SK-N-SH (cell line): ENCODE measurements at regions not wholly inside any gene's neighbourhood (a gene's known extent, or its start where the extent isn't known, plus 50 kb on each side); places are given as distances from the start of the nearest gene placed in this dataset.

Experiments used
- CTCF ChIA-PET: fragments of 300-600, 350-600 bp; formaldehyde crosslinking; extraction: SDS; loops from one replicate; lab custom pipeline; 2021; lab: Yijun Ruan, JAX
- POLR2A ChIA-PET: fragments of 350-600 bp; sonication (Branson Sonifier 250); formaldehyde crosslinking; extraction: SDS; loops from one replicate; lab custom pipeline; 2020; ENCODE audit warnings: antibody characterized with exemption, inconsistent platforms; lab: Yijun Ruan, JAX
- DNase-seq: peaks from one replicate; pipeline ENCODE4 v3.0.0; 2012
- H2AFZ ChIP-seq: fragments of 200-600 bp; sonication (generic); 2 replicates; pipeline ENCODE4 v1.8.1; 2016; ENCODE audit warnings: antibody characterized with exemption, mild to moderate bottlenecking, low read depth
- H3F3A ChIP-seq: fragments of 200-600 bp; sonication (generic); replicated peaks from 2 replicates; pipeline ENCODE3; 2016; ENCODE audit warnings: antibody characterized with exemption, mild to moderate bottlenecking; ENCODE audit not compliant: insufficient read depth
- H3K27ac ChIP-seq, 2 experiments: fragments of 200-500 bp in 1 of 2; fragments of 200-600 bp in 1 of 2; sonication (Bioruptor generic) in 1 of 2; sonication (generic), shearing (Covaris generic) in 1 of 2; 2 replicates each; pipeline versions ENCODE4 v1.5.1 to v1.6.1; 2014 to 2016; ENCODE audit warnings: low read depth in 2 of 2, inconsistent platforms in 1 of 2, low read length in 1 of 2, mild to moderate bottlenecking in 1 of 2, mixed read lengths in 1 of 2
- H3K27me3 ChIP-seq: fragments of 200-600 bp; sonication (generic), shearing (Covaris generic); 2 replicates; pipeline ENCODE4 v1.6.1; 2016; ENCODE audit warnings: mixed run types; ENCODE audit not compliant: insufficient read depth
- H3K36me3 ChIP-seq, 2 experiments: fragments of 200-500 bp in 1 of 2; fragments of 200-600 bp in 1 of 2; sonication (Bioruptor generic) in 1 of 2; sonication (generic) in 1 of 2; replicated peaks in 1 of 2; 2 replicates each; pipeline versions ENCODE3 to v1.5.1; 2014 to 2016; ENCODE audit warnings: low read length in 1 of 2, mild to moderate bottlenecking in 1 of 2; ENCODE audit not compliant: insufficient read depth in 2 of 2, control insufficient read depth in 1 of 2
- H3K4me1 ChIP-seq, 2 experiments: fragments of 200-500 bp in 1 of 2; fragments of 200-600 bp in 1 of 2; sonication (Bioruptor generic) in 1 of 2; sonication (generic), shearing (Covaris generic) in 1 of 2; 2 replicates each; pipeline versions ENCODE4 v1.5.1 to v1.6.1; 2014 to 2016; ENCODE audit warnings: low read depth in 1 of 2, low read length in 1 of 2, mixed run types in 1 of 2; ENCODE audit not compliant: insufficient read depth in 2 of 2, control insufficient read depth in 1 of 2
- H3K4me2 ChIP-seq: fragments of 200-600 bp; sonication (generic), shearing (Covaris generic); 2 replicates; pipeline ENCODE4 v1.6.1; 2017; ENCODE audit warnings: mixed run types
- H3K4me3 ChIP-seq, 2 experiments: fragments of 200-500 bp in 1 of 2; fragments of 200-600 bp in 1 of 2; sonication (Bioruptor generic) in 1 of 2; sonication (generic), shearing (Covaris generic) in 1 of 2; 2 replicates each; pipeline versions ENCODE4 v1.5.1 to v1.8.1; 2014 to 2016; ENCODE audit warnings: low read depth in 2 of 2, inconsistent platforms in 1 of 2, low read length in 1 of 2, mild to moderate bottlenecking in 1 of 2, mixed read lengths in 1 of 2, moderate library complexity in 1 of 2
- H3K79me2 ChIP-seq: fragments of 200-600 bp; sonication (generic); 2 replicates; pipeline ENCODE4 v1.8.1; 2017; ENCODE audit warnings: mild to moderate bottlenecking; ENCODE audit not compliant: insufficient read depth
- H3K9ac ChIP-seq: fragments of 200-600 bp; sonication (generic); 2 replicates; pipeline ENCODE4 v1.6.1; 2017; ENCODE audit warnings: mixed run types
- H3K9me2 ChIP-seq: fragments of 200-600 bp; sonication (generic); 2 replicates; pipeline ENCODE4 v1.6.1; 2017; ENCODE audit warnings: mixed run types
- H3K9me3 ChIP-seq: fragments of 200-600 bp; sonication (generic); 2 replicates; pipeline ENCODE4 v1.6.1; 2017; ENCODE audit warnings: mixed run types, mild to moderate bottlenecking, moderate library complexity
- H4K20me1 ChIP-seq: fragments of 200-600 bp; sonication (generic); 2 replicates; pipeline ENCODE4 v1.6.1; 2017; ENCODE audit warnings: mild to moderate bottlenecking, mixed run types; ENCODE audit not compliant: insufficient read depth
- CHD2 ChIP-seq: fragments of 150-350 bp; IDR thresholded peaks from 2 replicates; pipeline ENCODE4 v1.6.1; 2018; ENCODE audit warnings: low read length; ENCODE audit not compliant: partially characterized antibody
- CTCF ChIP-seq: fragments of 200-600 bp; sonication (generic); IDR thresholded peaks from 2 replicates; pipeline ENCODE4 v1.6.1; 2017; ENCODE audit warnings: antibody characterized with exemption, mild to moderate bottlenecking, moderate library complexity
- ELF1 ChIP-seq: IDR thresholded peaks from 2 replicates; pipeline ENCODE4 v1.4.0; 2012
- FOSL2 ChIP-seq: IDR thresholded peaks from 2 replicates; pipeline ENCODE4 v1.4.0; 2012; ENCODE audit warnings: low read depth, mild to moderate bottlenecking, moderate library complexity, borderline replicate concordance
- FOXJ3 ChIP-seq: sonication (generic); formaldehyde crosslinking; IDR thresholded peaks from 2 replicates; pipeline ENCODE4 v1.5.1; 2020; ENCODE audit warnings: mild to moderate bottlenecking, missing genetic modification reagents
- GABPA ChIP-seq: IDR thresholded peaks from 2 replicates; pipeline ENCODE4 v1.4.0; 2012; ENCODE audit warnings: low read depth, mild to moderate bottlenecking
- GATA2 ChIP-seq: sonication (generic); formaldehyde crosslinking; IDR thresholded peaks from 2 replicates; pipeline ENCODE4 v1.5.0; 2020; ENCODE audit warnings: mild to moderate bottlenecking, missing genetic modification reagents
- IRF3 ChIP-seq: fragments of 150-350 bp; IDR thresholded peaks from 2 replicates; pipeline ENCODE4 v1.6.1; 2016; ENCODE audit warnings: mild to moderate bottlenecking, low read depth, low read length
- NFIC ChIP-seq: IDR thresholded peaks from 2 replicates; pipeline ENCODE4 v1.4.0; 2012; ENCODE audit warnings: borderline replicate concordance
- NRF1 ChIP-seq: IDR thresholded peaks from 2 replicates; pipeline ENCODE4 v1.6.1; 2012; ENCODE audit warnings: low read depth, mild to moderate bottlenecking, low read length
- POLR2AphosphoS5 ChIP-seq: IDR thresholded peaks from 2 replicates; pipeline ENCODE4 v1.6.1; 2012; ENCODE audit warnings: low read depth, low read length
- TCF12 ChIP-seq: IDR thresholded peaks from 2 replicates; pipeline ENCODE4 v1.4.0; 2012
- USF1 ChIP-seq: IDR thresholded peaks from 2 replicates; pipeline ENCODE4 v1.4.0; 2012; ENCODE audit warnings: low read depth, borderline replicate concordance
- YY1 ChIP-seq: IDR thresholded peaks from 2 replicates; pipeline ENCODE4 v1.4.0; 2012; ENCODE audit warnings: low read depth, mild to moderate bottlenecking
- ZBTB33 ChIP-seq: IDR thresholded peaks from 2 replicates; pipeline ENCODE4 v1.4.0; 2012; ENCODE audit warnings: low read depth, borderline replicate concordance
- WGBS: methylation state at CpG from one replicate; pipeline ENCODE4 v1.1.6; 2017; ENCODE audit warnings: low lambda C conversion rate; 5-methylcytosine and 5-hydroxymethylcytosine counted together
- TF ChIP-seq, protein P1 (sequence below): IDR thresholded peaks from 2 replicates; pipeline ENCODE4; 2012

DNA sequence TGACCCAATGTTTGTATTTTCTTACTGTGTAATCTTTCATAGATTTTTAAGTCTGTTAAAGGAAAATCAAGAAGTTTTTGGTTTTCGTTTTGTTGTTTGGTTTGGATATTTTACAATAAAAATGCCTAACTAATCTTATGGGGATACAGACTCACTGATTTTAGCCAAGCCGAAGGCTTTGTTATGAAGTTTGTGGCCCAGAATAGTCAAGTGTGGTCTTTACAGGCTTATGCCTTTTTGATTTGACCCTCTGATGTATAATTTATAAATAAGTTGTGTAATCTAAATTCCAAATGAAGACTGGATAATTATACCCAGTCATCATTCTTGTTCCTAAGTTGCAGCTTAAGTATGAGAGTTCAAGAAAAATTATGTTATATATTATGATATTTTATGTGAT is 739.3 kb downstream of the ADGRL2 start (continued):
- TF ChIP-seq CTCF (no peak), POLR2AphosphoS5 (no peak), FOSL2 (no peak)

DNA sequence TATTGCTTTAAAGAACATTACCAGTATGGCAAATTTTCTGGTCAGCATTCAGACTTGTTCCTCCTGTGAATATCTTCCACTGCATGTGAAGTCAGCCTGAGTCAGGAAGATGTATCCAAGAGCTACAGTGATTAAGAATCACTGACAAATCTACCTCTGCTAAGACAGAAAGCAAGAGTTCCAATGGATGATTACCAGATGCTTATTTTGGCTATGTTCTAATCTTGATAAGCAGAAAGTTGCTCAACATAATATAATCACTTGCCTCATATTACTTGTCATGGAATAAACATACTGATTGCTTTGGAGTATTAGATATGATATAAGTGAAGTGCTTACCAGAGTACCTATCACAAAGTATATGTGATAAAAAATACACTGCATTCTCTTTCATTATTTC is 738.1 kb downstream of the ADGRL2 start:
- peak; percentile 32 for TF ChIP-seq GATA2 (CRISPR knock-in tag)
- TF ChIP-seq USF1: no peak
- no peak for TF ChIP-seq GABPA
- TF ChIP-seq NFIC: peak; percentile 29; the same call in 1 of the 2 replicates
- TF ChIP-seq, protein P1, sequence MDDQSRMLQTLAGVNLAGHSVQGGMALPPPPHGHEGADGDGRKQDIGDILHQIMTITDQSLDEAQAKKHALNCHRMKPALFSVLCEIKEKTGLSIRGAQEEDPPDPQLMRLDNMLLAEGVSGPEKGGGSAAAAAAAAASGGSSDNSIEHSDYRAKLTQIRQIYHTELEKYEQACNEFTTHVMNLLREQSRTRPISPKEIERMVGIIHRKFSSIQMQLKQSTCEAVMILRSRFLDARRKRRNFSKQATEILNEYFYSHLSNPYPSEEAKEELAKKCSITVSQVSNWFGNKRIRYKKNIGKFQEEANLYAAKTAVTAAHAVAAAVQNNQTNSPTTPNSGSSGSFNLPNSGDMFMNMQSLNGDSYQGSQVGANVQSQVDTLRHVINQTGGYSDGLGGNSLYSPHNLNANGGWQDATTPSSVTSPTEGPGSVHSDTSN: peak; percentile 29; the same call in 1 of the 2 replicates
- TF ChIP-seq FOXJ3 (CRISPR knock-in tag): no peak
- no peak for TF ChIP-seq NRF1
- TF ChIP-seq ELF1: no peak
- peak; percentile 58 for TF ChIP-seq TCF12
- TF ChIP-seq, all 33 proteins: peak for 4
- no peaks in the 10 kb centered on the region for H4K20me1 ChIP-seq
- no peak overlapping the region for H2AFZ ChIP-seq
- no peaks in the 10 kb centered on the region; a peak in 1 of 4 replicates for H3K4me1 ChIP-seq
- H3K27me3 ChIP-seq: no peaks in the 10 kb centered on the region
- no peaks in the 10 kb centered on the region for H3K9me3 ChIP-seq
- no peak for DNase-seq
- H3K9me2 ChIP-seq: no peaks in the 10 kb centered on the region
- no peak overlapping the region for H3K4me3 ChIP-seq
- no peak overlapping the region for H3K9ac ChIP-seq
- H3K4me2 ChIP-seq: no peak overlapping the region
- POLR2A ChIA-PET: no interaction called here
- H3F3A ChIP-seq: no peaks in the 10 kb centered on the region
- CTCF ChIA-PET: no interaction called here
- H3K27ac ChIP-seq: no peak overlapping the region
- no peaks in the 10 kb centered on the region for H3K79me2 ChIP-seq
- no peaks in the 10 kb centered on the region for H3K36me3 ChIP-seq

- Histone ChIP-seq H3K9me2 (no peaks in the 10 kb centered on the region), H4K20me1 (no peaks in the 10 kb centered on the region), H3K4me1 (no peaks in the 10 kb centered on the region; a peak in 1 of 4 replicates), H2AFZ (no peak overlapping the region), H3K36me3 (no peaks in the 10 kb centered on the region), H3K27me3 (no peaks in the 10 kb centered on the region), H3K9me3 (no peaks in the 10 kb centered on the region), H3K79me2 (no peaks in the 10 kb centered on the region), H3K27ac (no peak overlapping the region), H3F3A (no peaks in the 10 kb centered on the region), H3K4me3 (no peak overlapping the region), H3K9ac (no peak overlapping the region), H3K4me2 (no peak overlapping the region)
- ChIA-PET CTCF (no interaction called here), POLR2A (no interaction called here)
- WGBS: 54% methylated on average over 6 of the region's 6 CpGs
- TF ChIP-seq ZBTB33 (no peak), GATA2 (CRISPR knock-in tag) (no peak), GABPA (no peak), IRF3 (no peak), FOXJ3 (CRISPR knock-in tag) (no peak), FOSL2 (no peak), ELF1 (no peak), CHD2 (no peak), USF1 (no peak), YY1 (no peak)
- DNase-seq: no peak
Observed at GRCh38 chr1:82534996-82535395, 734.3 kb downstream of the ADGRL2 start.
